Common myeloid progenitor, CD34-positive (primary cell): ENCODE measurements at regions not wholly inside any gene's neighbourhood (a gene's known extent, or its start where the extent isn't known, plus 50 kb on each side); places are given as distances from the start of the nearest gene placed in this dataset.

ENCODE experiments used
- CTCF ChIA-PET: fragments of 350-600 bp; sonication (Branson Sonifier 250); formaldehyde crosslinking; loops from one replicate; lab custom pipeline; 2021; ENCODE audit warnings: antibody characterized with exemption; lab: Charles Lee
- POLR2A ChIA-PET: fragments of 350-600 bp; sonication (Branson Sonifier 250); formaldehyde crosslinking; loops from one replicate; lab custom pipeline; 2021; ENCODE audit warnings: antibody characterized with exemption; lab: Charles Lee
- DNase-seq, 3 donors: peaks; one replicate each; pipeline versions ENCODE4 v3.0.0 to v3.0.0-alpha.2; 2013
- H3K27ac ChIP-seq, 2 experiments: 1 replicate in 1 of 2; 2 replicates in 1 of 2; pipeline ENCODE4 v1.7.0; 2013; ENCODE audit warnings: inconsistent platforms in 2 of 2, low read length in 2 of 2, mild to moderate bottlenecking in 2 of 2, low read depth in 1 of 2, moderate library complexity in 1 of 2; ENCODE audit not compliant: severe bottlenecking in 2 of 2, insufficient read depth in 1 of 2, poor library complexity in 1 of 2
- H3K27me3 ChIP-seq, 5 experiments: replicated peaks in 2 of 5; 1 replicate in 3 of 5; 2 replicates in 2 of 5; pipeline versions ENCODE4 v1.6.1 to v1.7.0; 2013; ENCODE audit warnings: low read length in 4 of 5, mild to moderate bottlenecking in 2 of 5, moderate library complexity in 2 of 5, inconsistent platforms in 1 of 5; ENCODE audit not compliant: insufficient read depth in 5 of 5, control insufficient read depth in 4 of 5
- H3K36me3 ChIP-seq, 4 experiments: 1 replicate in 2 of 4; 2 replicates in 2 of 4; pipeline versions ENCODE4 v1.6.1 to v1.7.0; 2013; ENCODE audit warnings: low read length in 3 of 4, control low read depth in 1 of 4, mild to moderate bottlenecking in 1 of 4; ENCODE audit not compliant: control insufficient read depth in 4 of 4, insufficient read depth in 4 of 4
- H3K4me1 ChIP-seq, 4 experiments: 1 replicate in 3 of 4; 2 replicates in 1 of 4; pipeline versions ENCODE4 v1.6.1 to v1.7.1; 2013; ENCODE audit warnings: low read length in 3 of 4, mild to moderate bottlenecking in 3 of 4, control low read depth in 1 of 4, inconsistent platforms in 1 of 4, moderate library complexity in 1 of 4; ENCODE audit not compliant: control insufficient read depth in 4 of 4, insufficient read depth in 4 of 4; ENCODE audit errors: control extremely low read depth in 1 of 4
- H3K4me3 ChIP-seq, 7 experiments: 1 replicate in 4 of 7; 2 replicates in 3 of 7; pipeline versions ENCODE4 v1.5.1 to v1.7.0; 2013; ENCODE audit warnings: mild to moderate bottlenecking in 7 of 7, low read length in 6 of 7, moderate library complexity in 6 of 7, inconsistent platforms in 2 of 7, low read depth in 2 of 7, control low read depth in 1 of 7; ENCODE audit not compliant: insufficient read depth in 4 of 7, control insufficient read depth in 1 of 7; ENCODE audit errors: extremely low read depth in 1 of 7
- H3K9me3 ChIP-seq, 5 experiments: 1 replicate in 4 of 5; 2 replicates in 1 of 5; pipeline versions ENCODE4 v1.6.1 to v1.7.1; 2013; ENCODE audit warnings: low read length in 4 of 5, mild to moderate bottlenecking in 2 of 5, inconsistent platforms in 1 of 5, low read depth in 1 of 5, moderate library complexity in 1 of 5; ENCODE audit not compliant: control insufficient read depth in 4 of 5, insufficient read depth in 2 of 5; ENCODE audit errors: control extremely low read depth in 1 of 5
- WGBS: methylation state at CpG from one replicate; pipeline ENCODE4 v1.1.5; 2013; ENCODE audit not compliant: insufficient coverage; 5-methylcytosine and 5-hydroxymethylcytosine counted together

- no peaks in the 10 kb centered on the region for H3K4me1 ChIP-seq
- no peaks in the 10 kb centered on the region for H3K36me3 ChIP-seq
- peaks cover 0 to 2% (median 0%) of the 10 kb centered on the region in 5 experiments for H3K27me3 ChIP-seq
- no peak overlapping the region for H3K4me3 ChIP-seq
- no peak overlapping the region for H3K27ac ChIP-seq
- no peaks in the 10 kb centered on the region for H3K9me3 ChIP-seq
- no peak for DNase-seq
- WGBS: 100% methylated on average over 1 of the region's 1 CpG
- CTCF ChIA-PET: interaction anchor here (1.2 kb wide), 1 partner anchor 19 kb away, joined by 3 read pairs; no protein-coding TSS in a partner anchor
- POLR2A ChIA-PET: no interaction called here
Measured at GRCh38 chr3:144433006-144433405, 461.4 kb downstream of the DIPK2A start.

DNA sequence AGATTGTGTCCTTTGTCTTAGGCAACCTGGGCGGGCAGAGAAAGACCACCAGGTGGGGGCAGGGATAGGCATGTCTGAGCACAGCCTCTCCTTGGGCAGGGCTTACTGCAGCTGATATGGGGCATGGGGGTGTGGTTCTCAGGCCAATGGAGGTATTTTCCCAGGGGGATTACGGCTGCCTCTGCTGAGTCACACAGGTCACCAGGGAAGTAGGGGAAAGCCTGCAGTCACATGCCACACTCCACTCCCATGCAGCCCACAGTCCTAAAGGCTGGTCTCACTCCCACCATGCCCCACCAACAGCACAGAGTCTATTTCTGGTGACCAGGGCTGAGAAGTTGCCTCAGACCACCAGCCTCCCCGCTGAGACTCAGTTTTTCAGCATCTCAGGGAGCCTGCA lies 466.4 kb downstream of the DIPK2A start:
- Histone ChIP-seq H3K9me3 (no peaks in the 10 kb centered on the region), H3K27me3 (no peaks in the 10 kb centered on the region), H3K4me3 (no peak overlapping the region), H3K4me1 (no peaks in the 10 kb centered on the region), H3K36me3 (no peaks in the 10 kb centered on the region), H3K27ac (no peak overlapping the region)
- CTCF ChIA-PET: no interaction called here
- POLR2A ChIA-PET: no interaction called here
- DNase-seq: no peak
- WGBS: 89% methylated on average over 1 of the region's 3 CpGs

DNA sequence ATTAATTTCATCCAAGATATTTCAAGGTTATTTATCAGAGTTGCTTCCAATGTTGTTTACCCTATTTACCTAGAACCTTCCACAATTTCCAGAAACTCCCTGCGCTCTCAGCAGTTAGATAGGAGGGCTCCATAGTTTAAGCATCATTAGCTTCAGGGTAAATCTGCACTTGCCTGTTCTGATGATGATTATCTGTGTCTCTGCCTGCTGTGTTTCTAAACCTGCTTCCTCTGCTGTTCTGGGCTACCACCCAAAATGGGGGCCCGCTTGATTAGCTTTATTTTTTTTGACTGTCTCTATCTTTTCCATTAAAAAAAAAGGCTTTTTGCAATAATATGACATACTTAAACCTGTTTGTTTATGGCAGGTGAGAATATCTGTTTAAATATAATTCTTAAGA lies 472.4 kb downstream of the DIPK2A start:
- no CpG with 5 or more reads among the region's 2 CpGs for WGBS
- H3K36me3 ChIP-seq: no peaks in the 10 kb centered on the region
- CTCF ChIA-PET: no interaction called here
- DNase-seq: no peak
- H3K4me3 ChIP-seq: no peak overlapping the region
- H3K4me1 ChIP-seq: no peaks in the 10 kb centered on the region
- H3K27ac ChIP-seq: no peak overlapping the region
- POLR2A ChIA-PET: no interaction called here
- H3K9me3 ChIP-seq: no peaks in the 10 kb centered on the region
- H3K27me3 ChIP-seq: no peaks in the 10 kb centered on the region

DNA sequence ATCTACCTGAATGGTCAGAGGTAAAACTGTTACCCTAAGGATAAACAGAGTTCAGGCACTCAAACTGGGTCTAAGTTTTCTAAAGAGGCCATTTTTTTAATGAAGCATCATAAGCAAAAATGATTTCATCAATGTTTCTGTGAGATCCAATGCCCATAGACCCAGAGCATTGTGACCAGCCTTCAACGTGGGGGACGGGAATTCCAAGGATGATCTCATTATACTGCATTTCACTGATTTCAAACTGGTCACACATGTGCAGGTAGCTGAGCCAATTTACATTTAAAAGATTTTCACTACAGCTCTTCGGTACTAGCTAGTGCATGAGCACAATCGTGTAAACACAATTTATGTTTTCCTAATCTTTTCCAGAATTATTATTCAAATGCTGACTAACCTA lies 472.9 kb downstream of the DIPK2A start:
- DNase-seq: no peak
- Histone ChIP-seq H3K27me3 (no peaks in the 10 kb centered on the region), H3K9me3 (no peaks in the 10 kb centered on the region), H3K36me3 (no peaks in the 10 kb centered on the region), H3K4me3 (no peak overlapping the region), H3K27ac (no peak overlapping the region), H3K4me1 (no peaks in the 10 kb centered on the region)
- WGBS: 100% methylated on average over 2 of the region's 4 CpGs
- POLR2A ChIA-PET: no interaction called here
- CTCF ChIA-PET: no interaction called here

DNA sequence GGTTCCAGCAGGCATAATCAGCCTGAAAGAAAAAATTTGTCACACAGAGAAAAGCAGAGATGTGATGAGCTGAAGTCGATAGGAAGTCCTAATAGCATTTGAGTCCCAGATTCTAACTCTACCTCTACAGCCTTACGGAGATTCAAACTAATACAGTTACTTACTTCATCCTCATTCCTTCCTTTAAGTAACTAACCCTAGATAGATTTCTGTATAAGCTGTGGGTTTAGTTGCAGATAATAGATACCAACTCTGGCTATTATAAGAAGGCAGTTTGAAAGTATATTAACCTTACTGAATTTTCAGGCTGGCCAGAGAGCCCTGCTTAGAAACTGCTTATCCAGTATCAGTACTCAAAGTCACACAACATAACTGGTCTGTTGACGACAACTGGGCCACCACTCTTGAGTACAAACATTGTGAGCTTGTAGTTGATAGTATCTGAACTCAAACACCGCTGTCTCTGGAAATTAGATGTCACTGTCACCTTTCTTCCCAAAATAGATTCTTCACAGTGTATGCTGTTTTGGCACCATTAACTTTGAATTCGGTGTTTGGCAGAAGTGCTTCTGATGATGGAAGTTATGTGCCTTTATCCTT lies 484.3 kb downstream of the DIPK2A start:
- Histone ChIP-seq H3K4me1 (no peaks in the 10 kb centered on the region), H3K27me3 (no peaks in the 10 kb centered on the region), H3K4me3 (no peak overlapping the region), H3K27ac (no peak overlapping the region), H3K36me3 (no peaks in the 10 kb centered on the region), H3K9me3 (no peaks in the 10 kb centered on the region)
- POLR2A ChIA-PET: no interaction called here
- CTCF ChIA-PET: no interaction called here
- no peak for DNase-seq
- WGBS: 100% methylated on average over 1 of the region's 5 CpGs

GRCh38 chr3:144457758-144458157 lies 486.1 kb downstream of the DIPK2A start:
- ChIA-PET CTCF (no interaction called here), POLR2A (no interaction called here)
- no peaks in the 10 kb centered on the region for H3K9me3 ChIP-seq
- no peaks in the 10 kb centered on the region for H3K36me3 ChIP-seq
- no peak overlapping the region for H3K4me3 ChIP-seq
- no peak for DNase-seq
- no peaks in the 10 kb centered on the region for H3K27me3 ChIP-seq
- H3K27ac ChIP-seq: no peak overlapping the region
- no peaks in the 10 kb centered on the region for H3K4me1 ChIP-seq

GRCh38 chr3:144458283-144458682 lies 486.7 kb downstream of the DIPK2A start:
- 100% methylated on average over 1 of the region's 2 CpGs for WGBS
- H3K9me3 ChIP-seq: no peaks in the 10 kb centered on the region
- POLR2A ChIA-PET: no interaction called here
- no peak overlapping the region for H3K4me3 ChIP-seq
- H3K27me3 ChIP-seq: no peaks in the 10 kb centered on the region
- H3K36me3 ChIP-seq: no peaks in the 10 kb centered on the region
- no peak for DNase-seq
- CTCF ChIA-PET: no interaction called here
- H3K27ac ChIP-seq: no peak overlapping the region
- H3K4me1 ChIP-seq: no peaks in the 10 kb centered on the region
